ENCODE measurements at regions not wholly inside any gene's neighbourhood (a gene's known extent, or its start where the extent isn't known, plus 50 kb on each side); places are given as distances from the start of the nearest gene placed in this dataset.

GRCh38 chr12:111188436-111188835, 180.5 kb downstream of the PHETA1 start:
- 77 to 85% (median 77%) methylated on average over 8 of the region's 8 CpGs for WGBS, 3 donors
- H3K4me1 ChIP-seq (ENCODE audit: control insufficient read depth in 3 of 3, insufficient read depth in 2 of 3, low read depth in 1 of 3, low read length in 2 of 3) = no peaks in the 10 kb centered on the region
- no peaks in the 10 kb centered on the region for H3K9me3 ChIP-seq (ENCODE audit: control insufficient read depth in 2 of 2, insufficient read depth in 1 of 2, low read depth in 1 of 2, low read length in 1 of 2)
- H3K4me3 ChIP-seq (ENCODE audit: low read depth in 1 of 3, low read length in 3 of 3) = no peak overlapping the region
- H3K27ac ChIP-seq (ENCODE audit: low read depth in 1 of 3, low read length in 2 of 3) = no peak overlapping the region
- no peaks in the 10 kb centered on the region for H3K36me3 ChIP-seq (ENCODE audit: control insufficient read depth in 3 of 3, insufficient read depth in 2 of 3, low read depth in 1 of 3, low read length in 3 of 3)
- H3K27me3 ChIP-seq (ENCODE audit: control insufficient read depth in 3 of 3, insufficient read depth in 3 of 3, low read length in 3 of 3) = no peaks in the 10 kb centered on the region
- DNase-seq (no peak), FAIRE-seq (no peak)

- Histone ChIP-seq H3K4me1 (ENCODE audit: control insufficient read depth in 3 of 3, insufficient read depth in 2 of 3, low read depth in 1 of 3, low read length in 2 of 3) (peaks cover 0 to 3% (median 0%) of the 10 kb centered on the region in 3 donors), H3K27ac (ENCODE audit: low read depth in 1 of 3, low read length in 2 of 3) (no peak overlapping the region), H3K36me3 (ENCODE audit: control insufficient read depth in 3 of 3, insufficient read depth in 2 of 3, low read depth in 1 of 3, low read length in 3 of 3) (no peaks in the 10 kb centered on the region), H3K27me3 (ENCODE audit: control insufficient read depth in 3 of 3, insufficient read depth in 3 of 3, low read length in 3 of 3) (no peaks in the 10 kb centered on the region), H3K9me3 (ENCODE audit: control insufficient read depth in 2 of 2, insufficient read depth in 1 of 2, low read depth in 1 of 2, low read length in 1 of 2) (no peaks in the 10 kb centered on the region), H3K4me3 (ENCODE audit: low read depth in 1 of 3, low read length in 3 of 3) (no peak overlapping the region)
- DNase-seq (no peak), FAIRE-seq (no peak)
- 71 to 82% (median 80%) methylated on average over 17 of the region's 17 CpGs for WGBS, 3 donors
Measured at GRCh38 chr12:111186347-111186746, 182.5 kb downstream of the PHETA1 start.

- DNase-seq = no peak
- peaks cover 0 to 8% (median 0%) of the 10 kb centered on the region in 3 donors for H3K4me1 ChIP-seq (ENCODE audit: control insufficient read depth in 3 of 3, insufficient read depth in 2 of 3, low read depth in 1 of 3, low read length in 2 of 3)
- no peaks in the 10 kb centered on the region for H3K36me3 ChIP-seq (ENCODE audit: control insufficient read depth in 3 of 3, insufficient read depth in 2 of 3, low read depth in 1 of 3, low read length in 3 of 3)
- H3K27ac ChIP-seq (ENCODE audit: low read depth in 1 of 3, low read length in 2 of 3) = no peak overlapping the region
- 86 to 90% (median 88%) methylated on average over 6 of the region's 6 CpGs for WGBS, 3 donors
- H3K4me3 ChIP-seq (ENCODE audit: low read depth in 1 of 3, low read length in 3 of 3) = no peak overlapping the region
- no peak for FAIRE-seq
- H3K9me3 ChIP-seq (ENCODE audit: control insufficient read depth in 2 of 2, insufficient read depth in 1 of 2, low read depth in 1 of 2, low read length in 1 of 2) = no peaks in the 10 kb centered on the region
- H3K27me3 ChIP-seq (ENCODE audit: control insufficient read depth in 3 of 3, insufficient read depth in 3 of 3, low read length in 3 of 3) = no peaks in the 10 kb centered on the region
Measured at GRCh38 chr12:111185889-111186227, 183.0 kb downstream of the PHETA1 start.

- no peaks in the 10 kb centered on the region for H3K36me3 ChIP-seq (ENCODE audit: control insufficient read depth in 3 of 3, insufficient read depth in 2 of 3, low read depth in 1 of 3, low read length in 3 of 3)
- H3K27me3 ChIP-seq (ENCODE audit: control insufficient read depth in 3 of 3, insufficient read depth in 3 of 3, low read length in 3 of 3) = no peaks in the 10 kb centered on the region
- no peak overlapping the region for H3K27ac ChIP-seq (ENCODE audit: low read depth in 1 of 3, low read length in 2 of 3)
- 65 to 77% (median 67%) methylated on average over 13 of the region's 13 CpGs for WGBS, 3 donors
- DNase-seq (no peak), FAIRE-seq (no peak)
- peaks cover 0 to 13% (median 0%) of the 10 kb centered on the region in 3 donors for H3K4me1 ChIP-seq (ENCODE audit: control insufficient read depth in 3 of 3, insufficient read depth in 2 of 3, low read depth in 1 of 3, low read length in 2 of 3)
- no peaks in the 10 kb centered on the region for H3K9me3 ChIP-seq (ENCODE audit: control insufficient read depth in 2 of 2, insufficient read depth in 1 of 2, low read depth in 1 of 2, low read length in 1 of 2)
- no peak overlapping the region for H3K4me3 ChIP-seq (ENCODE audit: low read depth in 1 of 3, low read length in 3 of 3)
Measured at GRCh38 chr12:111185206-111185888, 183.5 kb downstream of the PHETA1 start.

GRCh38 chr12:111184161-111184560, 184.7 kb downstream of the PHETA1 start:
- FAIRE-seq (no peak), DNase-seq (no peak)
- Histone ChIP-seq H3K27me3 (ENCODE audit: control insufficient read depth in 3 of 3, insufficient read depth in 3 of 3, low read length in 3 of 3) (no peaks in the 10 kb centered on the region), H3K9me3 (ENCODE audit: control insufficient read depth in 2 of 2, insufficient read depth in 1 of 2, low read depth in 1 of 2, low read length in 1 of 2) (no peaks in the 10 kb centered on the region), H3K4me3 (ENCODE audit: low read depth in 1 of 3, low read length in 3 of 3) (no peak overlapping the region), H3K4me1 (ENCODE audit: control insufficient read depth in 3 of 3, insufficient read depth in 2 of 3, low read depth in 1 of 3, low read length in 2 of 3) (peaks cover 0 to 13% (median 0%) of the 10 kb centered on the region in 3 donors), H3K27ac (ENCODE audit: low read depth in 1 of 3, low read length in 2 of 3) (no peak overlapping the region), H3K36me3 (ENCODE audit: control insufficient read depth in 3 of 3, insufficient read depth in 2 of 3, low read depth in 1 of 3, low read length in 3 of 3) (no peaks in the 10 kb centered on the region)
- WGBS, 3 donors = 83 to 96% (median 85%) methylated on average over 1 of the region's 1 CpG

- 49 to 68% (median 60%) methylated on average over 2 of the region's 2 CpGs for WGBS, 3 donors
- Histone ChIP-seq H3K4me3 (ENCODE audit: low read depth in 1 of 3, low read length in 3 of 3) (no peak overlapping the region), H3K4me1 (ENCODE audit: control insufficient read depth in 3 of 3, insufficient read depth in 2 of 3, low read depth in 1 of 3, low read length in 2 of 3) (peaks cover 0 to 13% (median 0%) of the 10 kb centered on the region in 3 donors), H3K36me3 (ENCODE audit: control insufficient read depth in 3 of 3, insufficient read depth in 2 of 3, low read depth in 1 of 3, low read length in 3 of 3) (no peaks in the 10 kb centered on the region), H3K27me3 (ENCODE audit: control insufficient read depth in 3 of 3, insufficient read depth in 3 of 3, low read length in 3 of 3) (no peaks in the 10 kb centered on the region), H3K9me3 (ENCODE audit: control insufficient read depth in 2 of 2, insufficient read depth in 1 of 2, low read depth in 1 of 2, low read length in 1 of 2) (no peaks in the 10 kb centered on the region), H3K27ac (ENCODE audit: low read depth in 1 of 3, low read length in 2 of 3) (no peak overlapping the region)
- DNase-seq = no peak
- no peak for FAIRE-seq
Measured at GRCh38 chr12:111183094-111183493, 185.8 kb downstream of the PHETA1 start.

GRCh38 chr12:111182382-111182781, 186.5 kb downstream of the PHETA1 start:
- no peak overlapping the region for H3K4me3 ChIP-seq (ENCODE audit: low read depth in 1 of 3, low read length in 3 of 3)
- no peaks in the 10 kb centered on the region for H3K27me3 ChIP-seq (ENCODE audit: control insufficient read depth in 3 of 3, insufficient read depth in 3 of 3, low read length in 3 of 3)
- H3K4me1 ChIP-seq (ENCODE audit: control insufficient read depth in 3 of 3, insufficient read depth in 2 of 3, low read depth in 1 of 3, low read length in 2 of 3) = peaks cover 0 to 13% (median 0%) of the 10 kb centered on the region in 3 donors
- H3K27ac ChIP-seq (ENCODE audit: low read depth in 1 of 3, low read length in 2 of 3) = no peak overlapping the region
- no peaks in the 10 kb centered on the region for H3K9me3 ChIP-seq (ENCODE audit: control insufficient read depth in 2 of 2, insufficient read depth in 1 of 2, low read depth in 1 of 2, low read length in 1 of 2)
- FAIRE-seq (no peak), DNase-seq (no peak)
- WGBS, 3 donors = 62 to 67% (median 64%) methylated on average over 16 of the region's 16 CpGs
- no peaks in the 10 kb centered on the region for H3K36me3 ChIP-seq (ENCODE audit: control insufficient read depth in 3 of 3, insufficient read depth in 2 of 3, low read depth in 1 of 3, low read length in 3 of 3)

- DNase-seq = peak in 1 of 2 donors; percentile 71
- no peaks in the 10 kb centered on the region for H3K27me3 ChIP-seq (ENCODE audit: control insufficient read depth in 3 of 3, insufficient read depth in 3 of 3, low read length in 3 of 3)
- no peak for FAIRE-seq
- no peak overlapping the region for H3K4me3 ChIP-seq (ENCODE audit: low read depth in 1 of 3, low read length in 3 of 3)
- H3K4me1 ChIP-seq (ENCODE audit: control insufficient read depth in 3 of 3, insufficient read depth in 2 of 3, low read depth in 1 of 3, low read length in 2 of 3) = peaks cover 0 to 13% (median 0%) of the 10 kb centered on the region in 3 donors
- no peak overlapping the region for H3K27ac ChIP-seq (ENCODE audit: low read depth in 1 of 3, low read length in 2 of 3)
- no peaks in the 10 kb centered on the region for H3K36me3 ChIP-seq (ENCODE audit: control insufficient read depth in 3 of 3, insufficient read depth in 2 of 3, low read depth in 1 of 3, low read length in 3 of 3)
- H3K9me3 ChIP-seq (ENCODE audit: control insufficient read depth in 2 of 2, insufficient read depth in 1 of 2, low read depth in 1 of 2, low read length in 1 of 2) = no peaks in the 10 kb centered on the region
- 6 to 23% (median 9%) methylated on average over 18 of the region's 18 CpGs for WGBS, 3 donors
Measured at GRCh38 chr12:111181143-111181726, 187.7 kb downstream of the PHETA1 start.

Data from small intestine (tissue), 7 donors.